Keratinocyte (primary cell): ENCODE measurements at regions not wholly inside any gene's neighbourhood (a gene's known extent, or its start where the extent isn't known, plus 50 kb on each side); places are given as distances from the start of the nearest gene placed in this dataset.
A peak's percentile ranks its signal among the peaks of the same experiment; 100 is the strongest.

Source experiments
- DNase-seq: peaks from one replicate; pipeline ENCODE4 v3.0.0-alpha.2; 2011; ENCODE audit warnings: low read depth, missing footprints, low spot score
- FAIRE-seq: peaks from 2 replicates; lab custom pipeline; 2011; peaks lifted over from hg19 to GRCh38; lab: Jason Lieb, UNC
- H2AFZ ChIP-seq: 2 replicates; pipeline ENCODE4 v1.6.0; 2012; ENCODE audit warnings: low read length, control low read depth, inconsistent platforms; ENCODE audit not compliant: control insufficient read depth
- H3K27ac ChIP-seq: 2 replicates; pipeline ENCODE4 v1.5.1; 2011; ENCODE audit warnings: low read length; ENCODE audit not compliant: control insufficient read depth, insufficient read depth
- H3K27me3 ChIP-seq: 3 replicates; pipeline ENCODE4 v1.6.0; 2011; ENCODE audit warnings: low read length; ENCODE audit not compliant: control insufficient read depth, insufficient read depth; ENCODE audit errors: extremely low read depth
- H3K36me3 ChIP-seq, 2 experiments: 2 replicates in 1 of 2; 3 replicates in 1 of 2; pipeline ENCODE4 v1.5.1; 2011; ENCODE audit warnings: low read length in 2 of 2, mild to moderate bottlenecking in 1 of 2; ENCODE audit not compliant: control insufficient read depth in 2 of 2, insufficient read depth in 2 of 2; ENCODE audit errors: extremely low read depth in 1 of 2
- H3K4me1 ChIP-seq: 3 replicates; pipeline ENCODE4 v1.5.1; 2011; ENCODE audit warnings: low read length; ENCODE audit not compliant: control insufficient read depth, insufficient read depth; ENCODE audit errors: extremely low read depth
- H3K4me2 ChIP-seq: 3 replicates; pipeline ENCODE4 v1.6.0; 2011; ENCODE audit warnings: low read depth, low read length; ENCODE audit not compliant: control insufficient read depth, insufficient read depth; ENCODE audit errors: extremely low read depth
- H3K4me3 ChIP-seq, 3 experiments: fragments of 200-600 bp in 1 of 3; sonication (generic) in 1 of 3; 2 replicates in 2 of 3; 3 replicates in 1 of 3; pipeline ENCODE4 v1.5.1; 2011 to 2016; ENCODE audit warnings: low read length in 3 of 3, mild to moderate bottlenecking in 3 of 3, control low read depth in 2 of 3, inconsistent platforms in 1 of 3, low read depth in 1 of 3, mixed read lengths in 1 of 3, mixed run types in 1 of 3, moderate library complexity in 1 of 3; ENCODE audit not compliant: control insufficient read depth in 2 of 3, insufficient read depth in 2 of 3; ENCODE audit errors: extremely low read depth in 1 of 3
- H3K79me2 ChIP-seq: 2 replicates; pipeline ENCODE4 v1.6.0; 2012; ENCODE audit warnings: low read length; ENCODE audit not compliant: control insufficient read depth, insufficient read depth
- H3K9ac ChIP-seq: 3 replicates; pipeline ENCODE4 v1.6.0; 2011; ENCODE audit warnings: low read length; ENCODE audit not compliant: control insufficient read depth, insufficient read depth; ENCODE audit errors: extremely low read depth
- H3K9me1 ChIP-seq: 3 replicates; pipeline ENCODE4 v1.6.0; 2011; ENCODE audit warnings: low read length; ENCODE audit not compliant: control insufficient read depth, insufficient read depth; ENCODE audit errors: extremely low read depth
- H3K9me3 ChIP-seq: 2 replicates; pipeline ENCODE4 v1.5.1; 2012; ENCODE audit warnings: low read depth, low read length; ENCODE audit not compliant: control insufficient read depth
- H4K20me1 ChIP-seq: 3 replicates; pipeline ENCODE4 v1.6.0; 2011; ENCODE audit warnings: low read length; ENCODE audit not compliant: control insufficient read depth, insufficient read depth; ENCODE audit errors: extremely low read depth
- EZH2 ChIP-seq: IDR thresholded peaks from one replicate; pipeline ENCODE4 v1.6.1; 2012; ENCODE audit warnings: inconsistent platforms, mild to moderate bottlenecking, low read length, moderate library complexity
- dilution Hi-C: fragments of 300-500 bp; cut with MboI; formaldehyde crosslinking; loops from one replicate; pipeline ENCODE4 v1.7.0; 2020; ENCODE audit warnings: low sequenced_read_pairs; ENCODE audit not compliant: extremely low pct_ligation_motif_present
- TF ChIP-seq, protein P1 (sequence below), 3 experiments: IDR thresholded peaks in 1 of 3; conservative IDR thresholded peaks in 1 of 3; optimal IDR thresholded peaks in 1 of 3; 2 replicates in 2 of 3; 3 replicates in 1 of 3; pipeline versions ENCODE3 to v1.5.1; 2011; ENCODE audit warnings: low read length in 3 of 3, mild to moderate bottlenecking in 3 of 3, moderate library complexity in 2 of 3, control low read depth in 1 of 3, inconsistent platforms in 1 of 3; ENCODE audit not compliant: insufficient read depth in 2 of 3; ENCODE audit errors: extremely low read depth in 1 of 3

DNA sequence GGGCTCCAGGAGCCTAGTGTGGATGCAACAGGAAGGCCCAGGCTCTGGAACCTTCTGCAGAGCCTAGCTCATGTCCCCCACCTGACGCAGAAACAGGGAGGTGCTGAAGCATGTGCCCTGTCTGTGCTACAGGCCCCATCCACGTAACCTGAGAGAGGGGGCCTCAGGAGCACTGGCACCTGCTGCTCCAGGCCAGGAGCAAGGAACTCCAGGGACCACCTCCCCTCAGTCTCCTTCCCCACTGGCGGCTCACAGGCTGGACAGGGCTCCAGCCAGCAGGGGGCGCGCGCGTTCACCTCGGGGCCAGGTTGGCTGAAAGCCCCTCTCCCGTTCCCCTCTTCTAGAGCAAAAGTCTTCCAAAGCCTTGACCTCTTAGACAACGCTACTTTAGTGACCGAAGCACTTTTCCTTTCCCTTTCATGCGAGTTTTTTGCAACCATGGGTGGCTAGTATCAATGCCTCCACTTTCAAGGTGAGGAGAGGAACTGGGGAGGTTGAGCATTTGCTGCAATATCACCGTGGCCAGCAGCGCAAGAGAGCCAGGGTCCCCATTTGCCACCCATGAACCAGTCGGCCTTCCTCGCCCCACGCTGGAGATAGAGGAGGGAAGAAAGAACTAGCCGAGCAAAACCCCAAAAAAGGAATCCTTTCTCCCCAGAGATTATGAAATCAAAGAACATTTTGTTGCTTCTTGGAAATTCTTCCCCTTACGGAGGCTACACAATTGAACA lies 52.4 kb upstream of the GPR157 start:
- peak overlapping the region; percentile 83 for H3K27ac ChIP-seq
- dilution Hi-C loops = no loop called here
- peak; percentile 80 for FAIRE-seq

DNA sequence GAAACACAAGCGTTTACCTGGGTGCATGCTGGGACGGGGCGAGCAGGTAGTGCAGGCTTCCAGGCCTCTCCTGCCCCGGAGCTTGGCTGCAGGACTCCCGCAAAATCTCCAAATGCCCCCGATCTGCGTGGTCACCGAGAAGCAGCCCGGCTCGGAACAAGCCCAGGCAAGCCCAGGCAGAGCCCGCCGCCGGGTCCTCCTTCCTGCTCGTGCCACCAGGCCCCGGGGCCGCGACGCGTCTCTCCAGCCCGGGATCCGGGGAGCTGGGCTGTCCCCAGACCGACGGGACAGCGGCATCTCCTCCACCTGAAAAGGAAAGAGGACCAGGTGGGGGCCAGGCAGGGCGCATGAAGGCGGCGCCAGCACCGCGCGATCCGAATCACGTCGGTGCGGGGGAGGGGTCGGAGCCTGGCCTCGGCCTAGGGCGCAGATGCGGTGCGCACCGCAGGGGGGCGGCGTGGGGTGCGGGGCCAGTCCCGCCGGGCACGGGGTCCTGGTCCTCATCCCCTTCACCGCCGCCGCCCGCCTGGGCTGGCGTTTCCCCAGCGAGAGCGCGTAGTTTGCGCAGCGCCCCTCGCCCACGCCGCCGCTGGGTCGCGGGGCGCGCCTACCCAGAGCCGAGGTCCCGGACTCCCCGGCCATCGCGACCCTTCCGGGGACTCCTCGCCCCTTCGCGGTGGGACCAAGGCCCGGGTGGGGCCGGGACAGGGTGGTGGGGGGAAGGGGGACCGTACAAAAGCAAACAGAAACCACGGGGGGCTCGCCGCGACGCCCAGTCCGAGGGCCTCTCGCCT lies 52.4 kb upstream of the H6PD start:
- H3K9me3 ChIP-seq = no peaks in the 10 kb centered on the region
- peaks cover 11% of the 10 kb centered on the region for H4K20me1 ChIP-seq
- H2AFZ ChIP-seq = peak overlapping the region; percentile 75
- dilution Hi-C loops = no loop called here
- H3K27ac ChIP-seq = peak overlapping the region; percentile 83
- TF ChIP-seq EZH2 = no peak
- TF ChIP-seq, protein P1, sequence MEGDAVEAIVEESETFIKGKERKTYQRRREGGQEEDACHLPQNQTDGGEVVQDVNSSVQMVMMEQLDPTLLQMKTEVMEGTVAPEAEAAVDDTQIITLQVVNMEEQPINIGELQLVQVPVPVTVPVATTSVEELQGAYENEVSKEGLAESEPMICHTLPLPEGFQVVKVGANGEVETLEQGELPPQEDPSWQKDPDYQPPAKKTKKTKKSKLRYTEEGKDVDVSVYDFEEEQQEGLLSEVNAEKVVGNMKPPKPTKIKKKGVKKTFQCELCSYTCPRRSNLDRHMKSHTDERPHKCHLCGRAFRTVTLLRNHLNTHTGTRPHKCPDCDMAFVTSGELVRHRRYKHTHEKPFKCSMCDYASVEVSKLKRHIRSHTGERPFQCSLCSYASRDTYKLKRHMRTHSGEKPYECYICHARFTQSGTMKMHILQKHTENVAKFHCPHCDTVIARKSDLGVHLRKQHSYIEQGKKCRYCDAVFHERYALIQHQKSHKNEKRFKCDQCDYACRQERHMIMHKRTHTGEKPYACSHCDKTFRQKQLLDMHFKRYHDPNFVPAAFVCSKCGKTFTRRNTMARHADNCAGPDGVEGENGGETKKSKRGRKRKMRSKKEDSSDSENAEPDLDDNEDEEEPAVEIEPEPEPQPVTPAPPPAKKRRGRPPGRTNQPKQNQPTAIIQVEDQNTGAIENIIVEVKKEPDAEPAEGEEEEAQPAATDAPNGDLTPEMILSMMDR (optimal IDR thresholded peaks at IDR 0.05 in 1 of 3, IDR thresholded peaks at IDR 0.05 in 1 of 3, conservative IDR thresholded peaks at IDR 0.05 in 1 of 3; ENCODE audit: extremely low read depth in 1 of 3, insufficient read depth in 2 of 3, low read length in 3 of 3) = peak in 2 of 3 experiments; percentile 3 to 62
- H3K4me1 ChIP-seq = peaks cover 25% of the 10 kb centered on the region
- FAIRE-seq = no peak
- H3K9ac ChIP-seq = peak overlapping the region; percentile 85
- no peaks in the 10 kb centered on the region for H3K9me1 ChIP-seq
- peak; percentile 53 for DNase-seq
- H3K4me3 ChIP-seq = peak overlapping the region; percentile 81 to 97 (median 85)
- H3K27me3 ChIP-seq = no peaks in the 10 kb centered on the region
- H3K36me3 ChIP-seq = peaks cover 0 to 8% of the 10 kb centered on the region in 2 experiments
- peak overlapping the region; percentile 99 for H3K4me2 ChIP-seq
- H3K79me2 ChIP-seq = peaks cover 52% of the 10 kb centered on the region

More for the DNA sequence above, 52.4 kb upstream of the GPR157 start:
- H3K9ac ChIP-seq = peak overlapping the region; percentile 85
- peaks cover 11% of the 10 kb centered on the region for H4K20me1 ChIP-seq
- no peak for DNase-seq
- H3K27me3 ChIP-seq = no peaks in the 10 kb centered on the region
- H3K4me1 ChIP-seq = peaks cover 25% of the 10 kb centered on the region
- no peak for TF ChIP-seq EZH2
- TF ChIP-seq, protein P1 (optimal IDR thresholded peaks at IDR 0.05 in 1 of 3, IDR thresholded peaks at IDR 0.05 in 1 of 3, conservative IDR thresholded peaks at IDR 0.05 in 1 of 3; ENCODE audit: extremely low read depth in 1 of 3, insufficient read depth in 2 of 3, low read length in 3 of 3) = peak; percentile 88 to 98 (median 96)
- H3K9me3 ChIP-seq = no peaks in the 10 kb centered on the region
- H2AFZ ChIP-seq = peak overlapping the region; percentile 75
- peak overlapping the region; percentile 81 to 97 (median 85) for H3K4me3 ChIP-seq
- H3K9me1 ChIP-seq = no peaks in the 10 kb centered on the region
- H3K79me2 ChIP-seq = peaks cover 60% of the 10 kb centered on the region
- peaks cover 0 to 11% of the 10 kb centered on the region in 2 experiments for H3K36me3 ChIP-seq
- peak overlapping the region; percentile 99 for H3K4me2 ChIP-seq
